NT2/D1 (cell line): ENCODE measurements at regions not wholly inside any gene's neighbourhood (a gene's known extent, or its start where the extent isn't known, plus 50 kb on each side); places are given as distances from the start of the nearest gene placed in this dataset.
"Not testable (repeated sequence)": the region's sequence is repeated elsewhere in the genome, so short reads cannot be mapped to it uniquely, and the experiment has no call there.

Experiments used
- DNase-seq: peaks from one replicate; pipeline ENCODE4 v3.0.0-alpha.2; 2011; ENCODE audit warnings: low read depth, low spot score
- H3K27me3 ChIP-seq: 2 replicates; pipeline ENCODE4 v1.6.0; 2011; ENCODE audit warnings: mild to moderate bottlenecking; ENCODE audit not compliant: insufficient read length, insufficient read depth
- H3K36me3 ChIP-seq: 2 replicates; pipeline ENCODE4 v1.6.1; 2011; ENCODE audit warnings: mild to moderate bottlenecking, low read length, mixed read lengths; ENCODE audit not compliant: insufficient read depth, insufficient read length
- H3K4me1 ChIP-seq: 2 replicates; pipeline ENCODE4 v1.5.1; 2011; ENCODE audit not compliant: insufficient read depth, insufficient read length
- H3K4me3 ChIP-seq: 2 replicates; pipeline ENCODE4 v1.5.1; 2011; ENCODE audit warnings: low read depth; ENCODE audit not compliant: insufficient read length
- H3K9ac ChIP-seq: 2 replicates; pipeline ENCODE4 v1.6.0; 2011; ENCODE audit warnings: low read depth; ENCODE audit not compliant: insufficient read length
- H3K9me3 ChIP-seq: 2 replicates; pipeline ENCODE4 v1.5.1; 2011; ENCODE audit warnings: mild to moderate bottlenecking, low read length; ENCODE audit not compliant: insufficient read depth
- SUZ12 ChIP-seq: IDR thresholded peaks from 2 replicates; pipeline ENCODE4 v1.6.1; 2011; ENCODE audit not compliant: insufficient read length, insufficient read depth; ENCODE audit errors: extremely low read depth
- YY1 ChIP-seq: IDR thresholded peaks from 2 replicates; pipeline ENCODE4 v1.6.1; 2011; ENCODE audit not compliant: insufficient read length, insufficient read depth
- ZNF274 ChIP-seq: IDR thresholded peaks from 2 replicates; pipeline ENCODE4 v1.6.1; 2011; ENCODE audit warnings: mild to moderate bottlenecking, low read depth, low read length

- H3K4me3 ChIP-seq, result no peak overlapping the region
- no peaks in the 10 kb centered on the region for H3K27me3 ChIP-seq
- no peak overlapping the region for H3K9ac ChIP-seq
- no peaks in the 10 kb centered on the region for H3K9me3 ChIP-seq
- H3K4me1 ChIP-seq, result no peaks in the 10 kb centered on the region
- H3K36me3 ChIP-seq, result no peaks in the 10 kb centered on the region
- no peak for DNase-seq
- TF ChIP-seq ZNF274 (no peak), YY1 (no peak), SUZ12 (no peak)
These were observed 104.6 kb upstream of the ADAMTS9 start for GRCh38 chr3:64792445-64792844.

- Histone ChIP-seq H3K9ac (no peak overlapping the region), H3K4me1 (no peaks in the 10 kb centered on the region), H3K4me3 (no peak overlapping the region), H3K9me3 (peaks cover 9% of the 10 kb centered on the region; the same call in 1 of the 2 replicates), H3K36me3 (no peaks in the 10 kb centered on the region), H3K27me3 (no peaks in the 10 kb centered on the region)
- TF ChIP-seq SUZ12 (no peak), ZNF274 (no peak), YY1 (no peak)
- no peak for DNase-seq
These were observed 101.3 kb upstream of the ADAMTS9 start for GRCh38 chr3:64789111-64789510.

DNA sequence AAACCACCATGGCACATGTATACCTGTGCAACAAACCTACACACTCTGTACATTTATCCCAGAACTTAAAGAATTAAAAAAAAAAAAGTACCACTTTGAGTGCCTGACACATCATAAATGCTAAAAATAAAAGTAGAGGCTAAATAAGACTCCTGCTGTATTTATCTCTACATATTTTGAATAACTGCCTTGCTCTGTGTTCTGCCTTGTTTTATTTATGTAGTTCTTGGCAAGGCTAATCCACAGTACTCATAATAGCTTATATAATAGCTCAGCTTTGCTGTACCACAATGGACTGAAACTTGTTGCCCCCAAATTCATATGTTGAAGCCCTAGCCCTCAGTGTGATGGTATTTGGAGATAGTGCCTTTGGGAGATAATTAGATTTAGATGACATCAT, 95.4 kb upstream of the ADAMTS9 start:
- Histone ChIP-seq H3K36me3 (no peaks in the 10 kb centered on the region), H3K4me3 (no peak overlapping the region), H3K4me1 (no peaks in the 10 kb centered on the region), H3K9ac (no peak overlapping the region), H3K9me3 (peaks cover 9% of the 10 kb centered on the region), H3K27me3 (no peaks in the 10 kb centered on the region)
- TF ChIP-seq ZNF274, result no peak
- TF ChIP-seq SUZ12, result no peak
- TF ChIP-seq YY1, result no peak
- DNase-seq, result no peak

GRCh38 chr3:64780923-64781322, 93.1 kb upstream of the ADAMTS9 start:
- not testable (repeated sequence) for H3K27me3 ChIP-seq, H3K4me1 ChIP-seq, H3K36me3 ChIP-seq, H3K9ac ChIP-seq, H3K4me3 ChIP-seq, DNase-seq
- H3K9me3 ChIP-seq, result peaks cover 22% of the 10 kb centered on the region

- Histone ChIP-seq H3K36me3 (no peaks in the 10 kb centered on the region), H3K4me3 (no peak overlapping the region), H3K4me1 (no peaks in the 10 kb centered on the region), H3K27me3 (no peaks in the 10 kb centered on the region), H3K9ac (no peak overlapping the region), H3K9me3 (peaks cover 16% of the 10 kb centered on the region; the same call in 1 of the 2 replicates)
- TF ChIP-seq YY1, result no peak
- no peak for TF ChIP-seq SUZ12
- no peak for TF ChIP-seq ZNF274
- no peak for DNase-seq
These were observed 85.3 kb upstream of the ADAMTS9 start for GRCh38 chr3:64773137-64773536.

DNA sequence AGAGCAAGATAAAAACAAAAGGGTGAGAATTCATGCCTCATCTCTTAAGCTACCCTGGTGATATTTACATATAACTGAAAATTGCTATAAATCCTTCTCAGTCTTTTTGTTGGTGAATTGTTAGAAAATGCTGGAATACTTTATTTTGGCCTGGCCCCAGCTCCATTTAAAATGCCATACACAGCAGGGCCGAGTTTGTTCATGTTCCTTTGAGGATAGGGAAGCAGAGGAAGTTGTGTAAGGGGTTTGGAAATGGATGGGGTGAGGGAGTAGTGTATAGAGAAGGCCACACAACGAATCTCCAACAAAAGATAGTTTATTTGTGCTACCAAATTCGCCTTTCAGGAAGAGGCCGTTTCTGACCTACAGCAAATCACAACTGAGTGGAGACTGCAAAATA, 78.6 kb upstream of the ADAMTS9 start:
- TF ChIP-seq ZNF274, result no peak
- TF ChIP-seq YY1, result no peak
- TF ChIP-seq SUZ12, result no peak
- Histone ChIP-seq H3K27me3 (no peaks in the 10 kb centered on the region), H3K9me3 (no peaks in the 10 kb centered on the region), H3K4me3 (no peak overlapping the region), H3K4me1 (no peaks in the 10 kb centered on the region), H3K9ac (no peak overlapping the region), H3K36me3 (no peaks in the 10 kb centered on the region)
- DNase-seq, result no peak

DNA sequence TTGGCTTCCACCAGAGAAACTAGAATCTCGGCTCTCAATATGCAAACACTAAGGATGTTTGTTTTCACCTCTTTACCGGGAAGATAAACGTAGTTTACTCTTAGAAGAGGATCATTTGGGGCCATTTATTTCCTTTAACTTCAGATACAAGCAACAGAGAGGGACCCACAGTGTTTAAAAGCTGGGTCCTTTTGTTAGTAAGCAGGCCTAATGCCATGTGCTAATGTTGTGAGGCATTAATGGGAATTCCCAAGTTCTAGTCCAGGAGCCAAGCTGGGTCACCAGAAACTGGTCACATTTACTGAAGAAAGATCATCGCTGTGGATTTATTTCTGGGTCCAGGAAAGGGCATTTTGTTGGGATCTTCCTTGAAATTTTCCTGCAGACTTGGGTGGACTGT, 78.1 kb upstream of the ADAMTS9 start:
- Histone ChIP-seq H3K4me1 (no peaks in the 10 kb centered on the region), H3K4me3 (no peak overlapping the region), H3K9ac (no peak overlapping the region), H3K27me3 (no peaks in the 10 kb centered on the region), H3K9me3 (no peaks in the 10 kb centered on the region), H3K36me3 (no peaks in the 10 kb centered on the region)
- TF ChIP-seq SUZ12 (no peak), ZNF274 (no peak), YY1 (no peak)
- DNase-seq, result no peak

- Histone ChIP-seq H3K36me3 (no peaks in the 10 kb centered on the region), H3K4me3 (no peak overlapping the region), H3K9me3 (no peaks in the 10 kb centered on the region), H3K27me3 (no peaks in the 10 kb centered on the region), H3K9ac (no peak overlapping the region), H3K4me1 (no peaks in the 10 kb centered on the region)
- TF ChIP-seq ZNF274 (no peak), YY1 (no peak), SUZ12 (no peak)
- DNase-seq, result no peak
These were observed 76.7 kb upstream of the ADAMTS9 start for GRCh38 chr3:64764386-64764929.
